ENCODE measurements at regions not wholly inside any gene's neighbourhood (a gene's known extent, or its start where the extent isn't known, plus 50 kb on each side); places are given as distances from the start of the nearest gene placed in this dataset.

DNA sequence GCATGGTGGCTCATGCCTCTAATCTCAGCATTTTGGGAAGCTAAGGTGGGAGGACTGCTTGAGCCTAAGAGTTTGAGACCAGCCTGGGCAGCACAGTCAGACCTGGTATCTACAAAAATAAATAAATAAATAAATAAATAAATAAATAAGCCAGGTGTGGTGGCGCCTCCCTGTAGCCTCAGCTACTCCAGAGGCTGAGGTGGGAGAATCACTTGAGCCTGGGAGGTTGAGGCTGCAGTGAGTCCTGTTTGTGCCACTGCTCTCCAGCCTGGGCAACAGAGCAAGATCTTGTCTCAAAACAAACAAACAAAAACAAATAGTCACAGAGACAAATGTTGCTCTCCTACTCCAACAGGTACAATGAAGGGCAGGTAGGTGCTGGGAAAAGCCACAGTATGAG, 242.4 kb upstream of the POU3F1 start:
- TF ChIP-seq, protein P1, sequence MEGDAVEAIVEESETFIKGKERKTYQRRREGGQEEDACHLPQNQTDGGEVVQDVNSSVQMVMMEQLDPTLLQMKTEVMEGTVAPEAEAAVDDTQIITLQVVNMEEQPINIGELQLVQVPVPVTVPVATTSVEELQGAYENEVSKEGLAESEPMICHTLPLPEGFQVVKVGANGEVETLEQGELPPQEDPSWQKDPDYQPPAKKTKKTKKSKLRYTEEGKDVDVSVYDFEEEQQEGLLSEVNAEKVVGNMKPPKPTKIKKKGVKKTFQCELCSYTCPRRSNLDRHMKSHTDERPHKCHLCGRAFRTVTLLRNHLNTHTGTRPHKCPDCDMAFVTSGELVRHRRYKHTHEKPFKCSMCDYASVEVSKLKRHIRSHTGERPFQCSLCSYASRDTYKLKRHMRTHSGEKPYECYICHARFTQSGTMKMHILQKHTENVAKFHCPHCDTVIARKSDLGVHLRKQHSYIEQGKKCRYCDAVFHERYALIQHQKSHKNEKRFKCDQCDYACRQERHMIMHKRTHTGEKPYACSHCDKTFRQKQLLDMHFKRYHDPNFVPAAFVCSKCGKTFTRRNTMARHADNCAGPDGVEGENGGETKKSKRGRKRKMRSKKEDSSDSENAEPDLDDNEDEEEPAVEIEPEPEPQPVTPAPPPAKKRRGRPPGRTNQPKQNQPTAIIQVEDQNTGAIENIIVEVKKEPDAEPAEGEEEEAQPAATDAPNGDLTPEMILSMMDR (IDR thresholded peaks at IDR 0.05), result no peak
- TF ChIP-seq POLR2A (IDR thresholded peaks at IDR 0.05), result no peak

All from vagina (tissue), 2 donors.